Loucy (cell line): ENCODE measurements at regions not wholly inside any gene's neighbourhood (a gene's known extent, or its start where the extent isn't known, plus 50 kb on each side); places are given as distances from the start of the nearest gene placed in this dataset.

Source experiments
- CTCF ChIP-seq: fragments of 200-600 bp; sonication (generic); conservative IDR thresholded peaks from 2 replicates; pipeline ENCODE4 v1.5.1; 2014; ENCODE audit warnings: mild to moderate bottlenecking, antibody characterized with exemption, low read length
- EZH2phosphoT487 ChIP-seq: fragments of 200-600 bp; IDR thresholded peaks from 2 replicates; pipeline ENCODE4 v1.6.1; 2018; ENCODE audit warnings: antibody characterized with exemption, mild to moderate bottlenecking, moderate library complexity, borderline replicate concordance

- no peak for TF ChIP-seq CTCF
- no peak for TF ChIP-seq EZH2phosphoT487
Measured at GRCh38 chr4:71878376-71878775, 94.5 kb upstream of the GC start.
